22Rv1 (cell line): ENCODE measurements at regions not wholly inside any gene's neighbourhood (a gene's known extent, or its start where the extent isn't known, plus 50 kb on each side); places are given as distances from the start of the nearest gene placed in this dataset.

Experiments used
- H3K27ac ChIP-seq: fragments of 450-650 bp; 2 replicates; pipeline ENCODE4 v1.5.1; 2017
- CTCF ChIP-seq: fragments of 450-650 bp; IDR thresholded peaks from 2 replicates; pipeline ENCODE4 v1.5.1; 2017; ENCODE audit warnings: mild to moderate bottlenecking
- ZFX ChIP-seq: fragments of 450-650 bp; IDR thresholded peaks from 2 replicates; pipeline ENCODE4 v1.6.1; 2017; ENCODE audit warnings: antibody characterized with exemption, borderline replicate concordance

DNA sequence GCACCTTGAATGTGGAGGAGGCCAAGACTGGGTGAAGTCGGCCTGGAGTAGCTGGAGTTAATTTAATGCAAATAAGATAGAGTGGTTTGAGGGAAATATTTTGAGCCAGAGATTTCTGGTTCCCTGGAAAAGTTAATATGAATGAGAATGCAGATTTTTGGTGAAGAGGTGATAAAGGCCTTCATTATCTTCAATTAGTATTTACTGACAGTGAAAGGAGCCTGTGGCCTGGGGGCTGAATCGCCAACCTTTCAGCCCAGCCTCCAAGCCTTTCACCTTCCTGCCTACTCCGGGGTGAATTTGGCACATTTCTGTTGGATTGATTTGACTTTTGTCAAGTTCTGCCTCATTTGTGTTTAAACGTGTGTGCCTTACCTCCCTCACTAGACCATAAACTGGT is 147.8 kb downstream of the SOX2 start:
- no peak overlapping the region for H3K27ac ChIP-seq
- TF ChIP-seq ZFX (no peak), CTCF (no peak)

DNA sequence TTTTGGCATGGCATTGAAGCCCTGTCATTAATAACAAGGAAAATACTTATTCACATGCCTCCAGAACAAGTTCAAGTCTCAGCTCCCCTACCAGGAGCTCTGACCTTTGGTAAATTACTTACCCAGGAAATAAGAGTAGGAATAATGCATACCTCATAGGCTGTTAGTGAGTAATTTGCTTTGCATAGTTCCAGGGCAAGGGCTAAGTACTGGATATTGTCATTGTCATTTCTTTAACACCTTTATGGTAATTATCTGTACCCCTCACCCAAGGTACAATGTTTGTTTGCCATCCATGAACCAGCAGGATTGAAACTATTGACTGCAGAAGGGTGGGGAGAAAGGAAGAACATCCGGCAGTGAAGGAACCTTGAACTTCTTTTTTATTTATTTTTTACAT is 148.5 kb downstream of the SOX2 start:
- no peak for TF ChIP-seq CTCF
- no peak for TF ChIP-seq ZFX
- no peak overlapping the region for H3K27ac ChIP-seq

DNA sequence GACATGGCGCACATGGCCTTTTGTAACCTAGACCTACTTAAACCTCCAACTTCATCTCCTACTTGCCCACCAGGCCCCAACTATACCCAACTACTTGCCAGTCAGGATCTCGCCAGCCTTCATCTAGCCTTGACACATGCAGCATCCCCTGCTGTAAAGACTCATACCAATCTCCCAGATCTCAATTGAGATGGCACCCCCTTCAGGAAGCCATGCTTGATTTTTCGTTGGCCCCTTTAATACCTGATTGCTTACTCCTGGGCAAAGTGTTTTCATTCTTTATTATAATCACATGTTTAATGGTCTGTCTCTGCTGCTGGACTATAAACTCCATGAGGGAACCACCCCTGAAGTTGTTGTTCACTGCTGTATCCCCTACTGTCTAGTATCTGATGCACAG is 150.8 kb downstream of the SOX2 start:
- no peak overlapping the region for H3K27ac ChIP-seq
- TF ChIP-seq ZFX (no peak), CTCF (no peak)

- TF ChIP-seq ZFX: no peak
- no peak for TF ChIP-seq CTCF
- H3K27ac ChIP-seq: no peak overlapping the region
Measured at GRCh38 chr3:181868576-181869082, 156.9 kb downstream of the SOX2 start.

- no peak overlapping the region for H3K27ac ChIP-seq
- TF ChIP-seq ZFX (no peak), CTCF (no peak)
Measured at GRCh38 chr3:181872887-181873286, 161.2 kb downstream of the SOX2 start.

DNA sequence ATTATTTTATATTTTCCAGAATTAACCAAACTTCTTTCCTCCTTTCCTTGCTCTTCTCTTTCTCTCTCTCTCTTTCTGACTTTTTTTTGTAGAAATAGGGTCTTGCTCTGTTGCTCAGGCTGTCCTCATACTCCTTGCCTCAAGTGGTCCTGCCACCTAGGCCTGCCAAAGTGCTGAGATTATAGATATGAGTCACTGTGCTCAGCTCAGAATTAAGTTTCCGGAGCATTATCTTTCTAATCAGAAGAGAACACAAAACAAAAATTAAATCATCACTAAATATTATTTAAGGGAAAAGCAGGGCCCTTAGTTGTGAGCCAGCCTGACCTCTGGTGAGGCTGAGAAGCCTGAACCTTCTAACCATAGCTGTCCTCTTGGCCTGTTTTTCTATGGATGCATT is 168.2 kb downstream of the SOX2 start:
- TF ChIP-seq CTCF: no peak
- TF ChIP-seq ZFX: no peak

GRCh38 chr3:181880331-181880730 is 168.6 kb downstream of the SOX2 start:
- H3K27ac ChIP-seq: no peak overlapping the region
- TF ChIP-seq CTCF: no peak
- TF ChIP-seq ZFX: no peak

More for the DNA sequence above, 168.2 kb downstream of the SOX2 start:
- H3K27ac ChIP-seq: no peak overlapping the region
